ENCODE measurements at regions not wholly inside any gene's neighbourhood (a gene's known extent, or its start where the extent isn't known, plus 50 kb on each side); places are given as distances from the start of the nearest gene placed in this dataset.
"Not testable (repeated sequence)": the region's sequence is repeated elsewhere in the genome, so short reads cannot be mapped to it uniquely, and the experiment has no call there.

DNA sequence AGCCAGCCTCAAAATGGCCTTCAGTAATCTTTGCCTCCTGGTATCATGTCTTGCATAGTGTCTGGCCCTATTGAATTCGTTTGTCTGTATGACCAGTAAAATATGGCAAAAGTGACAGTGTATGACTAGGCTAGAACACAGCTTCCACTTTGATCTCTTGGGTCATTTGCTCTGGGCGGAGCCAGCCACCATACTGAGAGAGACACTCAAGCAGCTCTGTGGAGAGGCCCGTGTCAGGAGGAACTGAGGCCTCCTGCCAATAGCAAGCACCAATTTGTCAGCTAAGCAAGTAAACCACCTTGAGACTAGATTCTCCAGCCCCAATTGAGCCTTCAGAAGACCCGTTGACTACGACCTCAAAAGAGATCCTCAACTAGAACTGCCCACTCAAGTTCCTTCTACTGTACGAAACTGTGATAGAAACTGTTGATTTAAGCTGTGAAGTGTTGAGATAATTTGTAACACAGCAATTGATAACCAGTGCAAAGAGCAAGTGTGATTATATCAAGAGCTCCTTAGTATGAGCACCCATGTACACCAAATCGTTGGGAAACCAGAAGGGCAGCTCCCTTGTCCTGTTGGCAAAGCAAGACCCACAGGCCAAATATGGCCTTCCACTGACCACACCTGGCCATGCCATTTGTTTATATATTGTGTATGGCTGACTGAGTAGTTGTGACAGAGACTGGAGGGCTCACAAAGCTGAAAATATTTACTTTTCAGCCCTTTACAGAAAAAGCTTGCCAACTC is 52.7 kb upstream of the SERBP1 start:
- H3K27ac ChIP-seq (ENCODE audit: low read length): no peak overlapping the region
- no peak overlapping the region for H3K4me3 ChIP-seq (ENCODE audit: low read length)
- no peaks in the 10 kb centered on the region for H3K27me3 ChIP-seq (ENCODE audit: control insufficient read depth, insufficient read depth, low read length)
- no peaks in the 10 kb centered on the region for H3K9me3 ChIP-seq (ENCODE audit: control insufficient read depth, low read depth, low read length)
- H3K36me3 ChIP-seq (ENCODE audit: control insufficient read depth, low read depth, low read length): no peaks in the 10 kb centered on the region
- H3K9ac ChIP-seq (ENCODE audit: low read length): no peak overlapping the region
- H3K4me1 ChIP-seq (ENCODE audit: control insufficient read depth, low read depth, low read length): peaks cover 16% of the 10 kb centered on the region

DNA sequence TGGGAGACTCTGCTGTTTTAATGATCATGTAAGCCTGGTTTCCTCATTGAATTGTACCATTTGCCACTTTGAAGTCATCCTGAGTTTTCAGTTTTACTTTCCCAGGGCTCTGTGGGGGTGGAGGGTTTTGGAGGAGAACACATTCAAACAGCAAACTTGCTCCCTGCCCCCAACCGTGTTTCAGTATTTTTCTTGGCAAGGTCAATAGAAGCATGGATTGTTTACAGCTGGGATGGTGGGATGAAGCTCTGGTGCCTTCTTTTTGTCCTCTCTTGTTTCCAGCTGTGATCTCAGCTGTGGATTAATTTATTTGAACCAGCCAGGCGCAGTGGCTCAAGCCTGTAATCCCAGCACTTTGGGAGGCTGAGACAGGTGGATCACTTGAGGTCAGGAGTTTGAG is 54.3 kb upstream of the SERBP1 start:
- H3K27ac ChIP-seq (ENCODE audit: low read length): no peak overlapping the region
- no peaks in the 10 kb centered on the region for H3K9me3 ChIP-seq (ENCODE audit: control insufficient read depth, low read depth, low read length)
- no peak overlapping the region for H3K4me3 ChIP-seq (ENCODE audit: low read length)
- peaks cover 16% of the 10 kb centered on the region for H3K4me1 ChIP-seq (ENCODE audit: control insufficient read depth, low read depth, low read length)
- H3K9ac ChIP-seq (ENCODE audit: low read length): no peak overlapping the region
- H3K27me3 ChIP-seq (ENCODE audit: control insufficient read depth, insufficient read depth, low read length): no peaks in the 10 kb centered on the region
- H3K36me3 ChIP-seq (ENCODE audit: control insufficient read depth, low read depth, low read length): no peaks in the 10 kb centered on the region

DNA sequence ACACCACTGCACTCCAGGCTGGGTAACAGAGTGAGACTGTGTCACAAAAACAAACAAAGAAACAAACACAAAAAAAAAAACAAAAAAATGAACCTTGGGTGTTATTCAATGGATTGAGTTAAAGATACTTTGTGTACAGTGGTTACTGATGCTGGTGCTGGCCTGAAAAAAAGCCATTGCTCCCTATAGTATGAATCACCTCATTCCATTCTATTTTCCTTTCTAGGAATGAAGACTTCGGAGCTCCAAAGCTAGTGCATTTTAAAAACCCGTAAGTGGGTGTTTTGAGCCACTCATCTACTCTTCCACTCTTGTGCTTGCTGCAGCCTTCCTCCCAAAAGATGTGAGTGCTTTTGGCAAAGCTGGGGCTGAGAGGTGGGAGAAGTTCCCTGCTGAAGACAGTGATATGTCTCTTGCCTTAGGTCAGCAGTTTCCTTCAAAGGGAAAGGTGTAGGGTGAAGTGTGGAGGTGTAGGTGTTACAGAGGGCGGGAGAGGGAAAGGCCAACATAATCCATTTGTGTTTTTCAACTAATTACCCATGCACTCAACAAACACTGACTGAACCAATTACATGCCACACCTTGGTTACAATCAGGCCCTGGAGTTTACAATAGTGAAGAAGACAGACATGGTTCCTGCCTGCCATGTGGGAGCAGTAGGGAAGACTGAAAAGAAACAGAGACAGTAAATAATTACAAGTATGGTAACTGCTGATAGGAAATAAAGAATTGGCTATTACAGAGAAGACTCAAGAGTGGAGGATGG is 55.0 kb upstream of the SERBP1 start:
- Histone ChIP-seq H3K27ac (ENCODE audit: low read length) (no peak overlapping the region), H3K9ac (ENCODE audit: low read length) (no peak overlapping the region), H3K36me3 (ENCODE audit: control insufficient read depth, low read depth, low read length) (no peaks in the 10 kb centered on the region)

DNA sequence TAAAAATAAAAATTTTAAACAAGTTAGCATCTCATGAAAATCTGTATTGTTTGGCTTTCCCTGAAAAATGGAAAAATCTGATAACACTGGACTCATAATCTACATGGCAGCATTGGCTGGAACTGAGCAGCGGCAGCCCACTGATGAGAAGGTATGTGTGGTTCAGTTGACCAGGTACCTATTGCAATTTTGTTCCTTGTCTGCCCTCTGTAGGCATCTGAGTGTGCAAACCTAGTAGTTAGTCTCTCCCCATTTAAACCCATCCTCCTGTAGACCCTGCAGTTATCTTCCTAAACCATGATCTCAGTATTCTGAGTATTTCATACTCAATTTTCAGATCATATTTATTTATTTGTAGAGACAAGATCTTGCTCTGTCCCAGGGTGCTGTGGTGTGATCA is 59.4 kb upstream of the SERBP1 start:
- Histone ChIP-seq H3K9me3 (ENCODE audit: control insufficient read depth, low read depth, low read length) (no peaks in the 10 kb centered on the region), H3K4me3 (ENCODE audit: low read length) (no peak overlapping the region), H3K27me3 (ENCODE audit: control insufficient read depth, insufficient read depth, low read length) (no peaks in the 10 kb centered on the region), H3K27ac (ENCODE audit: low read length) (no peak overlapping the region), H3K36me3 (ENCODE audit: control insufficient read depth, low read depth, low read length) (no peaks in the 10 kb centered on the region), H3K9ac (ENCODE audit: low read length) (no peak overlapping the region), H3K4me1 (ENCODE audit: control insufficient read depth, low read depth, low read length) (peaks cover 10% of the 10 kb centered on the region)

More for the DNA sequence above, 55.0 kb upstream of the SERBP1 start:
- Histone ChIP-seq H3K4me3 (ENCODE audit: low read length) (no peak overlapping the region), H3K27me3 (ENCODE audit: control insufficient read depth, insufficient read depth, low read length) (no peaks in the 10 kb centered on the region), H3K4me1 (ENCODE audit: control insufficient read depth, low read depth, low read length) (peaks cover 16% of the 10 kb centered on the region), H3K9me3 (ENCODE audit: control insufficient read depth, low read depth, low read length) (no peaks in the 10 kb centered on the region)

DNA sequence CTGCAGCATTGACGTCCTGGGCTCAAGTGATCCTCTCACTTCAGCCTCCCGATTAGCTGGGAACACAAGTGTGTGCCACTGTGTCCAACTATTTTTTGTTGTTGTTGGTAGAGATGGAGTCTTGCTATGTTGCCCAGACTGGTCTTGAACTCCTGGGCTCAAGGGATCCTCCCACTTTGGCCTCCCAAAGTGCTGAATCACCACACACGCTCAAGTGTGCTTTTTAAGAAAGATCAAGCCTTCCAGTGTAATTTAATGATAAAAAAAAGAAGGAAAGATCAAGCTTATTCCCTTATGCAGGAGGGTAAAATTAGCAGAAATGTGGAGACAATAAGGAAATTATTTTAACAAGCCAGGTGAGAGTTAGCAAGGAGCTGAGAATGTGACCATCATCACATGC is 61.1 kb upstream of the SERBP1 start:
- H3K9ac ChIP-seq (ENCODE audit: low read length): no peak overlapping the region
- no peaks in the 10 kb centered on the region for H3K27me3 ChIP-seq (ENCODE audit: control insufficient read depth, insufficient read depth, low read length)
- no peaks in the 10 kb centered on the region for H3K36me3 ChIP-seq (ENCODE audit: control insufficient read depth, low read depth, low read length)
- no peak overlapping the region for H3K4me3 ChIP-seq (ENCODE audit: low read length)
- no peaks in the 10 kb centered on the region for H3K9me3 ChIP-seq (ENCODE audit: control insufficient read depth, low read depth, low read length)
- no peak overlapping the region for H3K27ac ChIP-seq (ENCODE audit: low read length)
- H3K4me1 ChIP-seq (ENCODE audit: control insufficient read depth, low read depth, low read length): no peaks in the 10 kb centered on the region

DNA sequence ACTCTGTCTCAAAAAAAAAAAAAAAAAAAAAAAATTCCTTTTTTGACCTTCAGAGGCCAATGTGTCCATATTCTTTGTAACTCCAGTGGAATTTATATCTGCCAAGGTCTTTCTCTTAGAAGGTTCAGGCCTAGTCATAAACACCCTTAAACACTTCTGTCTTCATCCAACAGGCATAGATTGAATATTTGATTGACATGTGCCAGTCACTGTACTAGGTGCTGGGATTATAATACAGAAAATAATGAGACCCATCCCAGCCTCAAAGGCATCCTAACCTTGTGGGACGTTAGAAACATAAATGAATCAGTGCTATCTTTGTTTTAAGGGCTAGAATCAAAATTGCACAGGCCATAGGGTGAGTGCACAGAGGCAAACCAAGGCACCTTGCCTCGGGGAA is 62.9 kb upstream of the SERBP1 start:
- Histone ChIP-seq H3K27ac (ENCODE audit: low read length) (no peak overlapping the region), H3K4me1 (ENCODE audit: control insufficient read depth, low read depth, low read length) (no peaks in the 10 kb centered on the region), H3K9me3 (ENCODE audit: control insufficient read depth, low read depth, low read length) (no peaks in the 10 kb centered on the region), H3K9ac (ENCODE audit: low read length) (no peak overlapping the region), H3K36me3 (ENCODE audit: control insufficient read depth, low read depth, low read length) (no peaks in the 10 kb centered on the region), H3K4me3 (ENCODE audit: low read length) (no peak overlapping the region), H3K27me3 (ENCODE audit: control insufficient read depth, insufficient read depth, low read length) (no peaks in the 10 kb centered on the region)

DNA sequence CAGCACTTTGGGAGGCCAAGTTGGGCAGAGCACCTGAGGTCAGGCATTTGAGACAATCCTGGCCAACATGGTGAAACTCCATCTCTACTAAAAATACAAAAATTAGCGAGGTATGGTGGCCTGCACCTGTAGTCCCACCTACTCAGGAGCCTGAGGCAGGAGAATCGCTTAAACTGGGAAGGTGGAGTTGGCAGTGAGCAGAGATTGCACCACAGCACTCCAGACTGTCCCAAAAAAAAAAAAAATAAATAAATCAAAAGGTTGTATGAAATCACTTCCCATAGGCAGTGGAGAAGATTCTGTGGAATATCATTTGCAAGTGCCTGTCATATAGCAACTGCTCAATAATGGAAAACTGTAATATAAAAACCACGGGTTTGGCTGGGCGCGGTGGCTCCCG is 65.1 kb upstream of the SERBP1 start:
- no peaks in the 10 kb centered on the region for H3K36me3 ChIP-seq (ENCODE audit: control insufficient read depth, low read depth, low read length)
- H3K9me3 ChIP-seq (ENCODE audit: control insufficient read depth, low read depth, low read length): no peaks in the 10 kb centered on the region
- no peak overlapping the region for H3K4me3 ChIP-seq (ENCODE audit: low read length)
- no peak overlapping the region for H3K27ac ChIP-seq (ENCODE audit: low read length)
- no peaks in the 10 kb centered on the region for H3K4me1 ChIP-seq (ENCODE audit: control insufficient read depth, low read depth, low read length)
- no peak overlapping the region for H3K9ac ChIP-seq (ENCODE audit: low read length)
- no peaks in the 10 kb centered on the region for H3K27me3 ChIP-seq (ENCODE audit: control insufficient read depth, insufficient read depth, low read length)

DNA sequence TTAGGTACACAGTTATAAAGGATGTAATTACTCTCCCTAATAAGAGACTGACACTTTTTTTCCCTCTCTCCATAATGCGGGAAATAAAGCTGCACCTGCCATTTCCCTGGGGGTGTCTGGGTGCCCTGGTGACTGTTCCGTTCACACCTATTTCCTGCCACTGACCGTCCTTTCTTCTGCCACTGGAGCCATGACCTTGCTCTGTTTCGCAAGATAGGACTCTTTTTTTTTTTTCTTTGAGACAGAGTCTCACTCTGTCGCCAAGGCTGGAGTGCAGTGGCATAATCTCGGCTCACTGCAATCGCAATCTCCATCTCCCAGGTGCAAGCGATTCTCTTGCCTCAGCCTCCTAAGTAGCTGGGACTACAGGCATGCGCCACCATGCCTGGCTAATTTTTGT is 66.1 kb upstream of the SERBP1 start:
- Histone ChIP-seq H3K4me3 (ENCODE audit: low read length) (no peak overlapping the region), H3K4me1 (ENCODE audit: control insufficient read depth, low read depth, low read length) (no peaks in the 10 kb centered on the region), H3K9ac (ENCODE audit: low read length) (no peak overlapping the region), H3K27me3 (ENCODE audit: control insufficient read depth, insufficient read depth, low read length) (peaks cover 8% of the 10 kb centered on the region), H3K36me3 (ENCODE audit: control insufficient read depth, low read depth, low read length) (no peaks in the 10 kb centered on the region), H3K9me3 (ENCODE audit: control insufficient read depth, low read depth, low read length) (no peaks in the 10 kb centered on the region), H3K27ac (ENCODE audit: low read length) (no peak overlapping the region)

DNA sequence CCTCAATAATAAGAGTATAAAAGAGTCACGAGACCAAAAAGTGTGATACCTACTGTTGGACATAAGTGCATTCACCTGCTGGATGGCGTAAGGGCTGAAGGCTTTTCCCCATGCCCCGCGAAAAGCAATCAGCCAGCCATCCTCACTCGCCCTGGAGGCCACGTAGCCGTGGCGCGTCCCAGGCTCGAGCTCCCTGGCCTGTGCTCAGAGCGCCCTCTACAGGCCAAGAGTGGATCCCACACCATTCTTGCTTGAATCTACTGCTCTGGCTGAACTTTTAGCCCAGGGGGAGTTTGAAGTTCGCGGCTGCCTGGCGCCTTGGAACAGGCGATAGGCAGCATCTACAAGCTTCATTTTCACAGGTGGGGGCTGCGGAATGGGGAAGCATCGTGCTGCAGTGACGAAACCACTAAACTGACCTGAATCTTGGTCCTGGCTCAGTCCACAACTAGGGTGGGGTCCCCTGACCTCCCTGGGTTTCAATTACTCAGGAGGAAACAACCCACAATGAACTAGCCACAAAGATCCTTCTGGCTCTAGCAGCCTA is 70.3 kb upstream of the SERBP1 start:
- Histone ChIP-seq H3K27ac (ENCODE audit: low read length) (no peak overlapping the region), H3K36me3 (ENCODE audit: control insufficient read depth, low read depth, low read length) (no peaks in the 10 kb centered on the region), H3K4me1 (ENCODE audit: control insufficient read depth, low read depth, low read length) (no peaks in the 10 kb centered on the region), H3K9ac (ENCODE audit: low read length) (no peak overlapping the region), H3K9me3 (ENCODE audit: control insufficient read depth, low read depth, low read length) (no peaks in the 10 kb centered on the region), H3K27me3 (ENCODE audit: control insufficient read depth, insufficient read depth, low read length) (peaks cover 16% of the 10 kb centered on the region), H3K4me3 (ENCODE audit: low read length) (no peak overlapping the region)

DNA sequence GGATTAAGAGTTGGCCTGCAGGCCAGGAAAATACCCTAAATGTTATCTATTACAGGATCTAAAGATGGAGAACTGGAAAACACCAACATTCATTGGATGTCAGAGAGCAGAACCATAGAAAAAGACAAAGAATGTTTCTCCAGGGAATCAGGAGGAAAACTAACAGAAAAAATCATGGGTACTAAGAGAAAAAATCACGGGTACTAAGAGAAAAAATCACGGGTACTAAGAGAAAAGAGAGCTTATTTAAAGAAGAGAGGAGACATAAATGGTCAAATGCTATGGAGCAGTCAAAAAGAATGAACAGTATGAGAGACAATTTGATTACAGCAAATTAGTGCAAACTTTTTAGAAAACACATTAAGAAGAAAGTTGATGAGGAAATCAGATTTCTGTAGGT is 73.8 kb upstream of the SERBP1 start:
- H3K4me3 ChIP-seq (ENCODE audit: low read length): no peak overlapping the region
- H3K9ac ChIP-seq (ENCODE audit: low read length): no peak overlapping the region
- no peaks in the 10 kb centered on the region for H3K9me3 ChIP-seq (ENCODE audit: control insufficient read depth, low read depth, low read length)
- no peaks in the 10 kb centered on the region for H3K36me3 ChIP-seq (ENCODE audit: control insufficient read depth, low read depth, low read length)
- H3K27me3 ChIP-seq (ENCODE audit: control insufficient read depth, insufficient read depth, low read length): peaks cover 16% of the 10 kb centered on the region
- H3K27ac ChIP-seq (ENCODE audit: low read length): no peak overlapping the region
- no peaks in the 10 kb centered on the region for H3K4me1 ChIP-seq (ENCODE audit: control insufficient read depth, low read depth, low read length)

DNA sequence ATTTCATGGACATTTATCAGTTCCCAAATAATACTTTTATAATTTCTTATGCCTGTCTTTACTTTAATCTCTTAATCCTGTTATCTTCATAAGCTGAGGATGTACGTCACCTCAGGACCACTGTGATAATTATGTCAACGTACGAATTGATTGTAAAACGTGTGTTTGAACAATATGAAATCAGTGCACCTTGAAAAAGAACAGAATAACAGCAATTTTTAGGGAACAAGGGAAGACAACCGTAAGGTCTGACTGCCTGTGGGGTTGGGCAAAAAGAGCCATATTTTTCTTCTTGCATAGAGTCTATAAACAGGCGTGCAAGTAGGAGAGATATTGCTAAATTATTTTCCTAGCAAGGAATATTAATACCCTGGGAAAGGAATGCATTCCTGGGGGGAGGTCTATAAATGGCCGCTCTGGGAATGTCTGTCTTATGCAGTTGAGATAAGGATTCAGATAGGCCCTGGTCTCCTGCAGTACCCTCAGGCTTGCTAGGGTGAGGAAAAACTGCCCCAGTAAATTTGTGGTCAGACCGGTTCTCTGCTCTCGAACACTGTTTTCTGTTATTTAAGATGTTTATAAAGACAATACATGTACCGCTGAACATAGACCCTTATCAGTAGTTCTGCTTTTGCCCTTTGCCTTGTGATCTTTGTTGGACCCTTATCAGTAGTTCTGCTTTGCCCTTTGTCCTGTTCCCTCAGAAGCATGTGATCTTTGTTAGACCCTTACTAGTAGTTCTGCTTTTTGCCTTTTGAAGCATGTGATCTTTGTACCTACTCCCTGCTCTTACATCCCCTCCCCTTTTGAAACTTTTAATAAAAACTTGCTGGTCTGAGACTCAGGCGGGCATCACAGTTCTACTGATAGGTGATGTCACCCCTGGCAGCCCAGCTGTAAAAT is 83.4 kb upstream of the SERBP1 start:
- H3K36me3 ChIP-seq (ENCODE audit: control insufficient read depth, low read depth, low read length); H3K4me3 ChIP-seq (ENCODE audit: low read length); H3K9ac ChIP-seq (ENCODE audit: low read length); H3K9me3 ChIP-seq (ENCODE audit: control insufficient read depth, low read depth, low read length); H3K27ac ChIP-seq (ENCODE audit: low read length); H3K4me1 ChIP-seq (ENCODE audit: control insufficient read depth, low read depth, low read length): not testable (repeated sequence)
- peaks cover 57% of the 10 kb centered on the region for H3K27me3 ChIP-seq (ENCODE audit: control insufficient read depth, insufficient read depth, low read length)
